ENCODE measurements at regions not wholly inside any gene's neighbourhood (a gene's known extent, or its start where the extent isn't known, plus 50 kb on each side); places are given as distances from the start of the nearest gene placed in this dataset.
A peak's percentile ranks its signal among the peaks of the same experiment; 100 is the strongest.

DNA sequence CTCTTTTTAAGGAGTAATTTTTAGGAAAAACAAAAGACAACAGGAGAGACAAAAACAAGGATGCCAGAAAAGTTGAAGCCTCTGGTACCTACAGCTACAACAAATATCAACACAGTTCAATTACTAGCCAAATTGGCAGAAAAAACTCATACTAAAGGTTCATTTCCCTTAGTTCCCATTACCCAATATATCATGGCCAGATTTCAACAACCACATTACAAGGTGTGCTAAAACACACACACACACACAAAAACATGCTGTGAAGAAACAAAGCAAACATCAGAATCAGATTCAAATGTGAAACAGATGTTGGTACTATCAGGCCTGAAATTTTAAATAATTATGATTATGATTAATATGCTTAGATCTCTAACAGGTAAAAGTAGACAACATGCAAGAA, 272.7 kb upstream of the CLEC14A start:
- H3K4me3 ChIP-seq (ENCODE audit: low read depth, low read length): no peak overlapping the region
- TF ChIP-seq, protein P1, sequence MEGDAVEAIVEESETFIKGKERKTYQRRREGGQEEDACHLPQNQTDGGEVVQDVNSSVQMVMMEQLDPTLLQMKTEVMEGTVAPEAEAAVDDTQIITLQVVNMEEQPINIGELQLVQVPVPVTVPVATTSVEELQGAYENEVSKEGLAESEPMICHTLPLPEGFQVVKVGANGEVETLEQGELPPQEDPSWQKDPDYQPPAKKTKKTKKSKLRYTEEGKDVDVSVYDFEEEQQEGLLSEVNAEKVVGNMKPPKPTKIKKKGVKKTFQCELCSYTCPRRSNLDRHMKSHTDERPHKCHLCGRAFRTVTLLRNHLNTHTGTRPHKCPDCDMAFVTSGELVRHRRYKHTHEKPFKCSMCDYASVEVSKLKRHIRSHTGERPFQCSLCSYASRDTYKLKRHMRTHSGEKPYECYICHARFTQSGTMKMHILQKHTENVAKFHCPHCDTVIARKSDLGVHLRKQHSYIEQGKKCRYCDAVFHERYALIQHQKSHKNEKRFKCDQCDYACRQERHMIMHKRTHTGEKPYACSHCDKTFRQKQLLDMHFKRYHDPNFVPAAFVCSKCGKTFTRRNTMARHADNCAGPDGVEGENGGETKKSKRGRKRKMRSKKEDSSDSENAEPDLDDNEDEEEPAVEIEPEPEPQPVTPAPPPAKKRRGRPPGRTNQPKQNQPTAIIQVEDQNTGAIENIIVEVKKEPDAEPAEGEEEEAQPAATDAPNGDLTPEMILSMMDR (IDR thresholded peaks at IDR 0.05; ENCODE audit: insufficient read depth, low read depth, low read length): no peak
- DNase-seq (ENCODE audit: low read depth): no peak

DNA sequence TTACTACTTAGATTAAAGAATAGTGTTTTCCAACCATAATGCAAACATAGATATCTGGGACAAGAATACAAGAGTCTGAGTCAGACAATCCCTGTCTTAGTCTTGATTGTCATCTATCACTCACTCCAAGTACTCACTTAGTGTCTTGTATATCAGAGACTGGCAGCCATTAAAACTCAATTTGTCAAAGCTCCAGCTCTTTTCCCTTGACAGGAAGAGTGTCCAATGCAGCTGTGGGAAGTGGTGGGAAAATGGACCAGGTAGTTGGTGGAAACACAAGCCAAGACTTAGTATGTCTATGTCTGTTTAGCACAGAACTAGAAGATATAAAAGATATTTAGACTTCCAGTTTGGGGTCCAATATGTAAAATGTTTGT, 271.6 kb upstream of the CLEC14A start:
- TF ChIP-seq, protein P1 (IDR thresholded peaks at IDR 0.05; ENCODE audit: insufficient read depth, low read depth, low read length): no peak
- no peak for DNase-seq (ENCODE audit: low read depth)
- H3K4me3 ChIP-seq (ENCODE audit: low read depth, low read length): no peak overlapping the region

DNA sequence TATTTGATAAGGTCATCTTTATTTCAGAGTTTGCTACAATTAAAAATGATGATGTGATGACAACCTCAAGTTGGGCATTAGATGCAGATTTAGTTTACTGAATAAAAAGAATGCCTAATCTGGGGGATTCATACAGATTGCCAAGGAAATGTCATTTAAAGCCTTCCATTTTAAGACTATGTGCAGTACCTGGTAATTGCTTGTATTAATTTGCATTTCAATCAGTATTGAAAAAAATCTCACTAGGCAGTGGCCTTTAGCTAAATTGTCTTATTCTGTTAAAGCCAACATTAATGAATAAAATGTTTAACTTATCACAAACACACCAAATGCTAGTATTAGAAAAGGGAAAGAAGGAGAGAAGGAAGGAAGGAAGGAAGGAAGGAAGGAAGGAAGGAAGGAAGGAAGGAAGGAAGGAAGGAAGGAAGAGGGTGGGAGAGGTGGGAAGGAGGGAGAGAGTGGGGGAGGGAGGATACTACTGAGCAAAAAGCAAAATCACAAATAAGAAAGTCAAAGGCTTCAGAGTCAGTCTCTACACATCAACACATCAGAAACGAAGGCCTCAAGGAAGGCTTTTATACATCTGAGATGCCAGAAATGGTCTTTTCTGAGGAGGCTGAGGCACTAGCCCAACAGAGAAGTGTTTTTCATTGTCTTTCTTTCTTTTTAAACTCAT, 271.1 kb upstream of the CLEC14A start:
- H3K4me3 ChIP-seq (ENCODE audit: low read depth, low read length): no peak overlapping the region
- no peak for DNase-seq (ENCODE audit: low read depth)
- TF ChIP-seq, protein P1 (IDR thresholded peaks at IDR 0.05; ENCODE audit: insufficient read depth, low read depth, low read length): no peak

DNA sequence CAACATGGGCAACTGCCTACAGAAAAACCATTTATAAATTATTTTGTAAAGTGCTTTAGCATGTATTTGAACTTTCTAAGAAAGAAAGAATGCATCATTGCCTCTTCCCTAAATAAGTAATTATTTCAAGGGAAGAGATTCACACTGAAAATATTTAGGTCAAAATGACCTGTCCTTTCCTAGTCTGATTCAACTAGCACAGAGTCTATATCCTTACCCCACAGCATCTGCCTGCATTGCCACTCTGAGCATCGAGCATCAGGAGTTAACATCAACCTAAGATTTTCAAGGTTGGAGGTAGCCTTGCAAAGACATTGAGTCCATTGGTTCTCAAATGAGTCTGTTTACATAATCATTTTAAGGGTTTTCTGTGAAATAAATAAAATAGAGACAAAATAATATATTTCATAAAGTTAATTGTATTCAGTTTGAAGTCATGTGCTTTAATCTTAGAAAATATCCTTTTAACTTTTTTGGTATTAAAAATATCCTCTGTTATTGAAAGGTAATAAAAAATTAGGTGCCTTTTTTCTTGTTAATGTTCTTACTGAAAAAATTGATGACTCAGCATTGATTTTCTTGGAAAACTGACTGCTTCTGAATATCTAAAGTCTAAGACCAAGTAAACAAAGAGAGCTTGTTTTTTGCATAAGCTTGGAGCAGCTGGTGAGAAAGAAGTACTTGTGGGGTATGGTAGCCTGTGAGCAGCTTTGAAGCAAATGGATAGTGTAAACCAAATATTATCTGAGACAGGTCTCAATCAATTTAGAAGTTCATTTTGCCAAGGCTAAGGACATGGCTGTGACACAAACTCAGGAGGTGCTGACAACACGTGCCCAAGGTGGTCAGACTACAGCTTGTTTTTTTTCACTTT, 269.0 kb upstream of the CLEC14A start:
- TF ChIP-seq, protein P1 (IDR thresholded peaks at IDR 0.05; ENCODE audit: insufficient read depth, low read depth, low read length): no peak
- DNase-seq (ENCODE audit: low read depth): no peak
- no peak overlapping the region for H3K4me3 ChIP-seq (ENCODE audit: low read depth, low read length)

DNA sequence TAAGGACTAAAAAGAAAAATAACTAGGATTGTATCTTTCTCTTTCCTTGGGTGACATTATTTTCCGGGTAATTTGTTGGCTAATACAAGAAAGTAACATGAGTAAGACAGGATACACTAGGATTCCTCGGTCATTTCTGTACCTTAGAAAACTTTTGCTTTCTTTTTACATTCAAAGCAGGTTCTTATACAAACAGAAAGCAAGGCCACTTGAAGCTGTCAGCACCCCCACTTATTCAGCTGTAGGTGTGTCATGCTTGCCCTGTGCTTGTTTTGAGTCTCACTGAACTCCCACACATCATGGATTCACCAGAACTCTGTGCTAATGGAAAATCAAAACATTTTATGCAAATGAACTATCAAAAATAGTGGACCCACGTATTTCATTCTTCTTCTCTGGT, 266.8 kb upstream of the CLEC14A start:
- peak; percentile 34 for DNase-seq (ENCODE audit: low read depth)
- TF ChIP-seq, protein P1 (IDR thresholded peaks at IDR 0.05; ENCODE audit: insufficient read depth, low read depth, low read length): no peak
- no peak overlapping the region for H3K4me3 ChIP-seq (ENCODE audit: low read depth, low read length)

DNA sequence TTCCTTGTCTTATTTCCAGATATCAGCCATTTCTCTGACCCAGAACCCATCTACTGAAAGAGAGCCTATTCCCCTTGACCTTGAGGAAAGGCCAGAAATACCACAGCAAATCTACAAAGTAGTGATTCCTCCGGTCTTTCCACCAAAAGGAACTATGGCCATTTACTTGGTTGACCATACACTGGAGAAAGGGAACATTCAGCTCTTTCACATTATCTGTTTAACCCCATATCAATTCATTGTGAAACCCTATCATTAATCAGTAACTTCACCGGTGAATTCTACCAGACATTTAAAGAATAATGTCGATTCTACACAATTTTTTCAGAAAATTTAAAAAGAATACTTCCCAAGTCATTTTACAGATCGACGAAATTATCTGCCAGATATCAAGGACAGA, 265.7 kb upstream of the CLEC14A start:
- TF ChIP-seq, protein P1 (IDR thresholded peaks at IDR 0.05; ENCODE audit: insufficient read depth, low read depth, low read length): no peak
- no peak overlapping the region for H3K4me3 ChIP-seq (ENCODE audit: low read depth, low read length)
- DNase-seq (ENCODE audit: low read depth): no peak
